Osteoblast (primary cell): ENCODE measurements at regions not wholly inside any gene's neighbourhood (a gene's known extent, or its start where the extent isn't known, plus 50 kb on each side); places are given as distances from the start of the nearest gene placed in this dataset.

Source experiments
- DNase-seq: peaks from one replicate; pipeline ENCODE4 v3.0.0; 2011; ENCODE audit warnings: low spot score, mixed read lengths; ENCODE audit not compliant: insufficient read length; ENCODE audit errors: missing footprints
- H2AFZ ChIP-seq: 2 replicates; pipeline ENCODE4 v1.6.0; 2011; ENCODE audit warnings: mild to moderate bottlenecking, low read length
- H3K27ac ChIP-seq: 2 replicates; pipeline ENCODE4 v1.5.1; 2011; ENCODE audit warnings: mild to moderate bottlenecking, low read depth, low read length, moderate library complexity
- H3K27me3 ChIP-seq: 2 replicates; pipeline ENCODE4 v1.6.0; 2012; ENCODE audit warnings: mild to moderate bottlenecking, control low read depth, inconsistent platforms, low read length, moderate library complexity; ENCODE audit not compliant: insufficient read depth
- H3K36me3 ChIP-seq: 2 replicates; pipeline ENCODE4 v1.5.1; 2011; ENCODE audit warnings: mild to moderate bottlenecking, low read length, control low read depth, moderate library complexity; ENCODE audit not compliant: insufficient read depth
- H3K4me1 ChIP-seq: 2 replicates; pipeline ENCODE4 v1.5.1; 2011; ENCODE audit warnings: mild to moderate bottlenecking, low read length, control low read depth, moderate library complexity; ENCODE audit not compliant: insufficient read depth
- H3K4me2 ChIP-seq: 2 replicates; pipeline ENCODE4 v1.6.0; 2011; ENCODE audit warnings: mild to moderate bottlenecking, low read length; ENCODE audit not compliant: insufficient read depth
- H3K4me3 ChIP-seq: fragments of 200-600 bp; sonication (generic); 3 replicates; pipeline ENCODE4 v1.5.1; 2012; ENCODE audit warnings: mild to moderate bottlenecking, low read length, inconsistent platforms; ENCODE audit not compliant: insufficient read depth
- H3K79me2 ChIP-seq: 2 replicates; pipeline ENCODE4 v1.6.0; 2012; ENCODE audit warnings: mild to moderate bottlenecking, low read length, control low read depth, inconsistent platforms; ENCODE audit not compliant: insufficient read depth
- H3K9me3 ChIP-seq: 2 replicates; pipeline ENCODE4 v1.5.1; 2011; ENCODE audit warnings: low read depth, low read length, control low read depth
- H4K20me1 ChIP-seq: 2 replicates; pipeline ENCODE4 v1.6.0; 2012; ENCODE audit warnings: mild to moderate bottlenecking, low read length, control low read depth; ENCODE audit not compliant: insufficient read depth
- CTCF ChIP-seq: IDR thresholded peaks from 2 replicates; pipeline ENCODE4 v1.5.1; 2011; ENCODE audit warnings: mild to moderate bottlenecking, low read depth, low read length, moderate library complexity; ENCODE audit errors: extremely low read depth

- TF ChIP-seq CTCF, result no peak
- Histone ChIP-seq H3K36me3 (no peaks in the 10 kb centered on the region), H3K4me2 (no peak overlapping the region), H3K79me2 (no peaks in the 10 kb centered on the region), H2AFZ (no peak overlapping the region), H3K4me3 (no peak overlapping the region), H3K27ac (no peak overlapping the region), H3K4me1 (no peaks in the 10 kb centered on the region), H4K20me1 (no peaks in the 10 kb centered on the region), H3K27me3 (no peaks in the 10 kb centered on the region), H3K9me3 (no peaks in the 10 kb centered on the region)
- DNase-seq, result no peak
Measured at GRCh38 chr4:34800953-34801352, 1443.4 kb downstream of the ARAP2 start.

GRCh38 chr4:34814266-34814665 is 1430.0 kb downstream of the ARAP2 start:
- H3K9me3 ChIP-seq, result no peaks in the 10 kb centered on the region
- no peaks in the 10 kb centered on the region for H3K36me3 ChIP-seq
- H3K4me2 ChIP-seq, result no peak overlapping the region
- H3K4me3 ChIP-seq, result no peak overlapping the region
- no peak overlapping the region for H2AFZ ChIP-seq
- no peaks in the 10 kb centered on the region for H3K27me3 ChIP-seq
- no peak overlapping the region for H3K27ac ChIP-seq
- no peaks in the 10 kb centered on the region for H3K4me1 ChIP-seq
- no peak for DNase-seq
- no peaks in the 10 kb centered on the region for H3K79me2 ChIP-seq
- no peak for TF ChIP-seq CTCF
- no peaks in the 10 kb centered on the region for H4K20me1 ChIP-seq

- Histone ChIP-seq H3K4me2 (no peak overlapping the region), H2AFZ (no peak overlapping the region), H3K4me1 (no peaks in the 10 kb centered on the region), H4K20me1 (no peaks in the 10 kb centered on the region), H3K27ac (no peak overlapping the region), H3K4me3 (no peak overlapping the region), H3K27me3 (no peaks in the 10 kb centered on the region), H3K79me2 (no peaks in the 10 kb centered on the region), H3K36me3 (no peaks in the 10 kb centered on the region), H3K9me3 (no peaks in the 10 kb centered on the region)
- no peak for TF ChIP-seq CTCF
- no peak for DNase-seq
Measured at GRCh38 chr4:34824515-34824914, 1419.8 kb downstream of the ARAP2 start.

- H3K4me1 ChIP-seq, result no peaks in the 10 kb centered on the region
- H3K4me3 ChIP-seq, result no peak overlapping the region
- H3K36me3 ChIP-seq, result no peaks in the 10 kb centered on the region
- DNase-seq, result no peak
- H3K27ac ChIP-seq, result no peak overlapping the region
- H3K9me3 ChIP-seq, result no peaks in the 10 kb centered on the region
- H3K27me3 ChIP-seq, result no peaks in the 10 kb centered on the region
- TF ChIP-seq CTCF, result no peak
- H2AFZ ChIP-seq, result no peak overlapping the region
- H3K79me2 ChIP-seq, result no peaks in the 10 kb centered on the region
- H4K20me1 ChIP-seq, result no peaks in the 10 kb centered on the region
- no peak overlapping the region for H3K4me2 ChIP-seq
Measured at GRCh38 chr4:34826660-34827059, 1417.7 kb downstream of the ARAP2 start.
